Hepatocyte (in vitro differentiated cells): ENCODE measurements at regions not wholly inside any gene's neighbourhood (a gene's known extent, or its start where the extent isn't known, plus 50 kb on each side); places are given as distances from the start of the nearest gene placed in this dataset.

ENCODE experiments used
- DNase-seq: peaks from one replicate; pipeline ENCODE4 v3.0.0-alpha.2; 2016; ENCODE audit warnings: low spot score
- H2AFZ ChIP-seq: fragments of 200-600 bp; sonication (generic); 2 replicates; pipeline ENCODE4 v1.6.0; 2016; ENCODE audit warnings: antibody characterized with exemption, mild to moderate bottlenecking
- H3K27ac ChIP-seq: fragments of 200-600 bp; sonication (generic); 2 replicates; pipeline ENCODE4 v1.5.1; 2016; ENCODE audit warnings: mild to moderate bottlenecking
- H3K27me3 ChIP-seq: fragments of 200-600 bp; sonication (generic); 2 replicates; pipeline ENCODE4 v1.6.1; 2016
- H3K36me3 ChIP-seq: fragments of 200-600 bp; sonication (generic); replicated peaks from 2 replicates; pipeline ENCODE4 v1.5.1; 2016; ENCODE audit warnings: low read depth; ENCODE audit not compliant: insufficient read depth
- H3K4me1 ChIP-seq: fragments of 200-600 bp; sonication (generic); 2 replicates; pipeline ENCODE4 v1.5.1; 2016; ENCODE audit warnings: mild to moderate bottlenecking, moderate library complexity; ENCODE audit not compliant: insufficient read depth
- H3K4me2 ChIP-seq: fragments of 200-600 bp; sonication (generic); 2 replicates; pipeline ENCODE4 v1.6.0; 2016
- H3K4me3 ChIP-seq: fragments of 200-600 bp; sonication (generic); 2 replicates; pipeline ENCODE4 v1.5.1; 2016; ENCODE audit warnings: mild to moderate bottlenecking
- H3K79me2 ChIP-seq: fragments of 200-600 bp; sonication (generic); 2 replicates; pipeline ENCODE4 v1.6.0; 2017; ENCODE audit warnings: mild to moderate bottlenecking
- H3K9me2 ChIP-seq: fragments of 200-600 bp; sonication (generic); replicated peaks from 2 replicates; pipeline ENCODE4 v1.6.0; 2017; ENCODE audit warnings: mild to moderate bottlenecking; ENCODE audit not compliant: insufficient read depth
- H3K9me3 ChIP-seq: fragments of 200-600 bp; sonication (generic); 2 replicates; pipeline ENCODE4 v1.5.1; 2016; ENCODE audit warnings: low read depth, mild to moderate bottlenecking
- H4K20me1 ChIP-seq: fragments of 200-600 bp; sonication (generic); 2 replicates; pipeline ENCODE4 v1.6.0; 2016; ENCODE audit warnings: mild to moderate bottlenecking; ENCODE audit not compliant: insufficient read depth, poor library complexity, severe bottlenecking
- CTCF ChIP-seq: fragments of 200-600 bp; sonication (generic); IDR thresholded peaks from 2 replicates; pipeline ENCODE4 v1.5.1; 2016; ENCODE audit warnings: antibody characterized with exemption, mild to moderate bottlenecking; ENCODE audit not compliant: poor library complexity
- EZH2 ChIP-seq: fragments of 200-600 bp; sonication (generic); IDR thresholded peaks from 2 replicates; pipeline ENCODE4 v1.6.1; 2016; ENCODE audit warnings: antibody characterized with exemption, mild to moderate bottlenecking, borderline replicate concordance
- EZH2phosphoT487 ChIP-seq: fragments of 200-600 bp; sonication (generic); IDR thresholded peaks from one replicate; pipeline ENCODE4 v1.6.1; 2018; ENCODE audit warnings: antibody characterized with exemption, mild to moderate bottlenecking, low read depth, moderate library complexity; ENCODE audit not compliant: unreplicated experiment, severe bottlenecking
- whole genome bisulfite sequencing: methylation state at CpG from one replicate; pipeline ENCODE4 v1.1.6; 2016; ENCODE audit warnings: low lambda C conversion rate; ENCODE audit errors: missing lambda C conversion rate; 5-methylcytosine and 5-hydroxymethylcytosine counted together

GRCh38 chr2:175312137-175312536 is 130.6 kb upstream of the ATP5MC3 start:
- Histone ChIP-seq H3K79me2 (no peaks in the 10 kb centered on the region), H3K4me2 (no peak overlapping the region), H3K9me3 (no peaks in the 10 kb centered on the region), H3K36me3 (no peaks in the 10 kb centered on the region), H2AFZ (no peak overlapping the region), H3K9me2 (no peaks in the 10 kb centered on the region), H3K27me3 (peaks cover 8% of the 10 kb centered on the region), H3K4me3 (no peak overlapping the region), H3K4me1 (no peaks in the 10 kb centered on the region), H4K20me1 (no peaks in the 10 kb centered on the region), H3K27ac (no peak overlapping the region)
- DNase-seq = no peak
- WGBS = 78% methylated on average over 2 of the region's 2 CpGs
- TF ChIP-seq EZH2 (no peak), CTCF (no peak), EZH2phosphoT487 (no peak)

GRCh38 chr2:175310813-175311504 is 129.4 kb upstream of the ATP5MC3 start:
- WGBS = 91% methylated on average over 1 of the region's 1 CpG
- H4K20me1 ChIP-seq = no peaks in the 10 kb centered on the region
- no peak overlapping the region for H3K27ac ChIP-seq
- no peaks in the 10 kb centered on the region for H3K36me3 ChIP-seq
- peaks cover 8% of the 10 kb centered on the region for H3K27me3 ChIP-seq
- no peak overlapping the region for H3K4me3 ChIP-seq
- H3K9me3 ChIP-seq = no peaks in the 10 kb centered on the region
- no peak overlapping the region for H2AFZ ChIP-seq
- no peak for DNase-seq
- no peaks in the 10 kb centered on the region for H3K79me2 ChIP-seq
- H3K4me1 ChIP-seq = no peaks in the 10 kb centered on the region
- TF ChIP-seq EZH2 = no peak
- no peak for TF ChIP-seq EZH2phosphoT487
- TF ChIP-seq CTCF = no peak
- H3K9me2 ChIP-seq = no peaks in the 10 kb centered on the region
- H3K4me2 ChIP-seq = no peak overlapping the region

- Histone ChIP-seq H3K79me2 (no peaks in the 10 kb centered on the region), H3K36me3 (no peaks in the 10 kb centered on the region), H3K4me1 (no peaks in the 10 kb centered on the region), H3K4me2 (no peak overlapping the region), H3K9me3 (no peaks in the 10 kb centered on the region), H3K4me3 (no peak overlapping the region), H3K27me3 (peaks cover 8% of the 10 kb centered on the region), H4K20me1 (no peaks in the 10 kb centered on the region), H2AFZ (no peak overlapping the region), H3K9me2 (no peaks in the 10 kb centered on the region), H3K27ac (no peak overlapping the region)
- peak; percentile 70 for DNase-seq
- TF ChIP-seq CTCF (peak; percentile 60), EZH2phosphoT487 (no peak)
- WGBS = 25% methylated on average over 3 of the region's 3 CpGs
Measured at GRCh38 chr2:175309799-175310198, 128.3 kb upstream of the ATP5MC3 start.
